Muscle of leg (tissue), 3 donors: ENCODE measurements at regions not wholly inside any gene's neighbourhood (a gene's known extent, or its start where the extent isn't known, plus 50 kb on each side); places are given as distances from the start of the nearest gene placed in this dataset.
A peak's percentile ranks its signal among the peaks of the same experiment; 100 is the strongest.
"Not testable (repeated sequence)": the region's sequence is repeated elsewhere in the genome, so short reads cannot be mapped to it uniquely, and the experiment has no call there.

ENCODE experiments used
- DNase-seq: peaks from one replicate; pipeline ENCODE4 v3.0.0; 2013
- H3K27ac ChIP-seq: one replicate; pipeline ENCODE4 v1.5.1; 2013; ENCODE audit warnings: mild to moderate bottlenecking, low read length, control low read depth
- H3K27me3 ChIP-seq: one replicate; pipeline ENCODE4 v1.6.1; 2013; ENCODE audit warnings: low read length; ENCODE audit not compliant: control insufficient read depth, insufficient read depth
- H3K36me3 ChIP-seq: one replicate; pipeline ENCODE4 v1.6.1; 2013; ENCODE audit warnings: low read length; ENCODE audit not compliant: control insufficient read depth, insufficient read depth
- H3K4me1 ChIP-seq: one replicate; pipeline ENCODE4 v1.6.1; 2013; ENCODE audit warnings: low read length; ENCODE audit not compliant: control insufficient read depth, insufficient read depth
- H3K4me3 ChIP-seq: one replicate; pipeline ENCODE4 v1.5.1; 2013; ENCODE audit warnings: low read length, control low read depth
- H3K9me3 ChIP-seq: replicated peaks from 2 replicates; pipeline ENCODE4 v1.6.1; 2013; ENCODE audit warnings: low read depth, low read length; ENCODE audit not compliant: control insufficient read depth
- WGBS: methylation state at CpG from one replicate; pipeline ENCODE4 v1.1.5; 2013; ENCODE audit warnings: missing lambda C conversion rate; ENCODE audit not compliant: insufficient coverage; 5-methylcytosine and 5-hydroxymethylcytosine counted together

GRCh38 chr20:30316532-30317299, 940.7 kb upstream of the DEFB115 start:
- WGBS, result 39% methylated on average over 39 of the region's 47 CpGs
- not testable (repeated sequence) for H3K9me3 ChIP-seq, H3K27me3 ChIP-seq, H3K36me3 ChIP-seq, H3K27ac ChIP-seq, H3K4me3 ChIP-seq, DNase-seq, H3K4me1 ChIP-seq

- not testable (repeated sequence) for H3K4me1 ChIP-seq, H3K27ac ChIP-seq, H3K9me3 ChIP-seq, H3K4me3 ChIP-seq, DNase-seq, H3K27me3 ChIP-seq, H3K36me3 ChIP-seq
- WGBS, result 100% methylated on average over 1 of the region's 5 CpGs
These were observed 923.7 kb upstream of the DEFB115 start for GRCh38 chr20:30333744-30334143.

GRCh38 chr20:30337556-30337955, 919.9 kb upstream of the DEFB115 start:
- H3K27ac ChIP-seq, H3K36me3 ChIP-seq, H3K4me3 ChIP-seq, H3K9me3 ChIP-seq, H3K27me3 ChIP-seq, H3K4me1 ChIP-seq, DNase-seq: not testable (repeated sequence)
- no CpG with 5 or more reads among the region's 4 CpGs for WGBS

GRCh38 chr20:30348932-30349331, 908.5 kb upstream of the DEFB115 start:
- H3K4me1 ChIP-seq, DNase-seq, H3K27ac ChIP-seq, H3K4me3 ChIP-seq, H3K36me3 ChIP-seq, H3K9me3 ChIP-seq, H3K27me3 ChIP-seq: not testable (repeated sequence)
- WGBS, result 71% methylated on average over 4 of the region's 6 CpGs

GRCh38 chr20:30356854-30357467, 900.5 kb upstream of the DEFB115 start:
- not testable (repeated sequence) for H3K27ac ChIP-seq, H3K9me3 ChIP-seq, H3K4me1 ChIP-seq, H3K4me3 ChIP-seq, H3K36me3 ChIP-seq, H3K27me3 ChIP-seq, DNase-seq
- WGBS, result no CpG with 5 or more reads among the region's 2 CpGs

- H3K27me3 ChIP-seq, H3K4me3 ChIP-seq, H3K36me3 ChIP-seq, H3K9me3 ChIP-seq, DNase-seq, H3K27ac ChIP-seq, H3K4me1 ChIP-seq: not testable (repeated sequence)
- 80% methylated on average over 11 of the region's 13 CpGs for WGBS
These were observed 895.7 kb upstream of the DEFB115 start for GRCh38 chr20:30361756-30362155.

GRCh38 chr20:30376430-30376766, 881.1 kb upstream of the DEFB115 start:
- H3K27me3 ChIP-seq, H3K9me3 ChIP-seq, H3K36me3 ChIP-seq, DNase-seq, H3K27ac ChIP-seq, H3K4me1 ChIP-seq: not testable (repeated sequence)
- WGBS, result 69% methylated on average over 14 of the region's 14 CpGs
- H3K4me3 ChIP-seq, result peak overlapping the region; percentile 52

GRCh38 chr20:30376767-30377658, 880.5 kb upstream of the DEFB115 start:
- H3K4me1 ChIP-seq, result no peaks in the 10 kb centered on the region
- peak; percentile 47 for DNase-seq
- H3K9me3 ChIP-seq, result peaks cover 3% of the 10 kb centered on the region
- 16% methylated on average over 53 of the region's 70 CpGs for WGBS
- H3K4me3 ChIP-seq, result peak overlapping the region; percentile 52
- peak overlapping the region; percentile 29 for H3K27ac ChIP-seq
- H3K27me3 ChIP-seq, result no peaks in the 10 kb centered on the region
- no peaks in the 10 kb centered on the region for H3K36me3 ChIP-seq

- not testable (repeated sequence) for H3K4me3 ChIP-seq
- no CpG with 5 or more reads among the region's 4 CpGs for WGBS
These were observed 879.1 kb upstream of the DEFB115 start for GRCh38 chr20:30378317-30378716.

GRCh38 chr20:30378721-30379120, 878.7 kb upstream of the DEFB115 start:
- H3K4me1 ChIP-seq, result not testable (repeated sequence)
- no CpG with 5 or more reads among the region's 1 CpG for WGBS

More at GRCh38 chr20:30378317-30378716, 879.1 kb upstream of the DEFB115 start:
- not testable (repeated sequence) for H3K27ac ChIP-seq, H3K27me3 ChIP-seq, H3K4me1 ChIP-seq, DNase-seq, H3K36me3 ChIP-seq, H3K9me3 ChIP-seq

More at GRCh38 chr20:30378721-30379120, 878.7 kb upstream of the DEFB115 start:
- not testable (repeated sequence) for H3K36me3 ChIP-seq, H3K4me3 ChIP-seq, H3K9me3 ChIP-seq, H3K27ac ChIP-seq, H3K27me3 ChIP-seq, DNase-seq
